GM23338 (cell line): ENCODE measurements at regions not wholly inside any gene's neighbourhood (a gene's known extent, or its start where the extent isn't known, plus 50 kb on each side); places are given as distances from the start of the nearest gene placed in this dataset.

Experiments used
- ATAC-seq: fragments of 200-7000 bp; cut with Tn5 transposase; 3 replicates; pipeline ENCODE4 v1.9.1; 2020
- DNase-seq: peaks from one replicate; pipeline ENCODE4 v3.0.0-alpha.2; 2015; ENCODE audit warnings: low spot score
- H2AFZ ChIP-seq: fragments of 200-600 bp; sonication (generic); 2 replicates; pipeline ENCODE4 v1.8.0; 2016; ENCODE audit warnings: antibody characterized with exemption, mild to moderate bottlenecking, moderate library complexity
- H3F3A ChIP-seq: fragments of 200-600 bp; sonication (generic); replicated peaks from 2 replicates; pipeline ENCODE4 v1.8.0; 2017; ENCODE audit warnings: antibody characterized with exemption, mixed run types, low read depth
- H3K27ac ChIP-seq: fragments of 200-600 bp; sonication (generic); 2 replicates; pipeline ENCODE4 v1.6.1; 2016; ENCODE audit warnings: low read depth
- H3K27me3 ChIP-seq: fragments of 200-600 bp; sonication (generic); 2 replicates; pipeline ENCODE4 v1.8.0; 2016; ENCODE audit warnings: mild to moderate bottlenecking, mixed run types, moderate library complexity; ENCODE audit not compliant: insufficient read depth
- H3K36me3 ChIP-seq: fragments of 200-600 bp; sonication (generic); 2 replicates; pipeline ENCODE4 v1.8.0; 2016; ENCODE audit warnings: mild to moderate bottlenecking; ENCODE audit not compliant: insufficient read depth
- H3K4me1 ChIP-seq: fragments of 200-600 bp; sonication (generic); 2 replicates; pipeline ENCODE4 v1.8.0; 2016; ENCODE audit warnings: mild to moderate bottlenecking, moderate library complexity; ENCODE audit not compliant: insufficient read depth
- H3K4me2 ChIP-seq: fragments of 200-600 bp; sonication (generic); 2 replicates; pipeline ENCODE4 v1.7.1; 2017; ENCODE audit warnings: mixed run types
- H3K4me3 ChIP-seq: fragments of 200-600 bp; sonication (generic); 2 replicates; pipeline ENCODE4 v1.6.1; 2016; ENCODE audit warnings: mixed run types
- H3K79me2 ChIP-seq: fragments of 200-600 bp; sonication (generic); replicated peaks from 2 replicates; pipeline ENCODE4 v1.8.0; 2017; ENCODE audit warnings: mild to moderate bottlenecking; ENCODE audit not compliant: insufficient read depth
- H3K9me2 ChIP-seq: fragments of 200-600 bp; sonication (generic); 2 replicates; pipeline ENCODE4 v1.8.0; 2017; ENCODE audit not compliant: insufficient read depth
- H4K20me1 ChIP-seq: fragments of 200-600 bp; sonication (generic); replicated peaks from 2 replicates; pipeline ENCODE4 v1.8.0; 2017; ENCODE audit warnings: mild to moderate bottlenecking; ENCODE audit not compliant: insufficient read depth
- H3K27ac Mint-ChIP-seq: 2 replicates; pipeline ENCODE4 v1.8.0; 2020; ENCODE audit warnings: inconsistent platforms, mild to moderate bottlenecking, moderate library complexity, mixed read lengths
- H3K27me3 Mint-ChIP-seq: 3 replicates; pipeline ENCODE4 v1.8.0; 2022; ENCODE audit warnings: low read depth, mild to moderate bottlenecking, moderate library complexity, mixed read lengths, inconsistent platforms; ENCODE audit not compliant: insufficient read depth, poor library complexity
- H3K36me3 Mint-ChIP-seq: 3 replicates; pipeline ENCODE4 v1.8.0; 2021; ENCODE audit warnings: low read depth, mild to moderate bottlenecking, inconsistent platforms, moderate library complexity, mixed read lengths
- H3K4me1 Mint-ChIP-seq: 3 replicates; pipeline ENCODE4 v1.8.0; 2020; ENCODE audit warnings: mild to moderate bottlenecking, inconsistent platforms, mixed read lengths
- H3K4me3 Mint-ChIP-seq: 3 replicates; pipeline ENCODE4 v1.8.0; 2021; ENCODE audit warnings: moderate library complexity, mild to moderate bottlenecking, inconsistent platforms, mixed read lengths
- H3K9me3 Mint-ChIP-seq: 3 replicates; pipeline ENCODE4 v1.8.0; 2020; ENCODE audit warnings: moderate library complexity, mild to moderate bottlenecking, inconsistent platforms, mixed read lengths
- CREB1 ChIP-seq: fragments of 250-450 bp; sonication (Bioruptor Pico); IDR thresholded peaks from 2 replicates; pipeline ENCODE4 v1.5.0; 2020; ENCODE audit warnings: low read depth, mild to moderate bottlenecking, moderate library complexity
- EZH2 ChIP-seq: fragments of 200-600 bp; sonication (generic); IDR thresholded peaks from one replicate; pipeline ENCODE4 v1.8.0; 2017; ENCODE audit warnings: antibody characterized with exemption, mild to moderate bottlenecking, low read depth; ENCODE audit not compliant: unreplicated experiment
- EZH2phosphoT487 ChIP-seq: fragments of 200-600 bp; sonication (generic); IDR thresholded peaks from one replicate; pipeline ENCODE4 v1.8.1; 2018; ENCODE audit warnings: antibody characterized with exemption; ENCODE audit not compliant: unreplicated experiment
- JUNB ChIP-seq: IDR thresholded peaks from one replicate; pipeline ENCODE4 v1.6.1; 2016; ENCODE audit warnings: antibody characterized with exemption; ENCODE audit not compliant: unreplicated experiment
- NANOG ChIP-seq: IDR thresholded peaks from 2 replicates; pipeline ENCODE4 v1.6.1; 2016; ENCODE audit warnings: antibody characterized with exemption, borderline replicate concordance
- POLR2AphosphoS5 ChIP-seq: IDR thresholded peaks from 2 replicates; pipeline ENCODE4 v1.6.1; 2016; ENCODE audit warnings: antibody characterized with exemption, low read depth
- STAT1 ChIP-seq: IDR thresholded peaks from one replicate; pipeline ENCODE4 v1.6.1; 2016; ENCODE audit warnings: antibody characterized with exemption; ENCODE audit not compliant: unreplicated experiment
- ZNF114 ChIP-seq: fragments of 250-450 bp; sonication (Bioruptor Pico); IDR thresholded peaks from 2 replicates; pipeline ENCODE4 v1.5.0; 2020; ENCODE audit warnings: mild to moderate bottlenecking, moderate library complexity
- ZNF331 ChIP-seq: fragments of 250-450 bp; sonication (Bioruptor Pico); IDR thresholded peaks from 2 replicates; pipeline ENCODE4 v1.5.0; 2020; ENCODE audit warnings: low read depth, mild to moderate bottlenecking, moderate library complexity
- TF ChIP-seq, protein P1 (sequence below), 2 experiments: fragments of 200-600 bp in 1 of 2; sonication (generic) in 1 of 2; conservative IDR thresholded peaks; 2 replicates each; pipeline versions ENCODE4 v1.5.1 to v1.6.1; 2016 to 2017; ENCODE audit warnings: antibody characterized with exemption in 2 of 2, low read depth in 2 of 2, mild to moderate bottlenecking in 2 of 2, moderate library complexity in 1 of 2
- TF ChIP-seq, protein P2 (sequence below): IDR thresholded peaks from one replicate; pipeline ENCODE4 v1.6.1; 2018; ENCODE audit warnings: antibody characterized with exemption; ENCODE audit not compliant: unreplicated experiment
- TF ChIP-seq, protein P3 (sequence below): fragments of 250-450 bp; sonication (Bioruptor Pico); IDR thresholded peaks from 2 replicates; pipeline ENCODE4 v1.5.0; 2020; ENCODE audit warnings: mild to moderate bottlenecking, moderate library complexity
- TF ChIP-seq, protein P4 (sequence below): IDR thresholded peaks from 2 replicates; pipeline ENCODE4 v1.6.1; 2016; ENCODE audit warnings: antibody characterized with exemption

DNA sequence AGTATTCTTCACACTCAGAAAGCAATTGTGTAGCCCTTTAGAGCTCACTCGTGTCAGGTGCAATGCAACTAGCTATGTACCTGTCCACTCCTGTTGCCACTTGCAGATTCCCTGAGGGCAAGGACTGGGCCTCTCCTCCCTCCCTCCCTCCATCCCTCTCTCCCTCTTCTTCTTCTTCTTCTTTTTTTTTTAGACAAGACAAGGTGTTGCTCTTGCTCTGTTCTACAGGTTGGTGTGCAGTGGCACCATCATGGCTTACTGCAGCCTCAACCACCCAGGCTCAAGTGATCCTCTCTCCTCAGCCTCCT, 119.7 kb downstream of the ACKR3 start:
- no peaks in the 10 kb centered on the region for H3K36me3 ChIP-seq
- Mint-ChIP-seq H3K36me3 (no peaks in the 10 kb centered on the region), H3K27me3 (peaks cover 13% of the 10 kb centered on the region), H3K4me3 (no peak overlapping the region), H3K27ac (no peak overlapping the region), H3K4me1 (peaks cover 34% of the 10 kb centered on the region), H3K9me3 (no peaks in the 10 kb centered on the region)
- H4K20me1 ChIP-seq, result no peaks in the 10 kb centered on the region
- H3K9me2 ChIP-seq, result no peaks in the 10 kb centered on the region
- no peak overlapping the region for H3K4me3 ChIP-seq
- TF ChIP-seq POLR2AphosphoS5, result no peak
- TF ChIP-seq ZNF331 (CRISPR knock-in tag), result no peak
- TF ChIP-seq, protein P1, sequence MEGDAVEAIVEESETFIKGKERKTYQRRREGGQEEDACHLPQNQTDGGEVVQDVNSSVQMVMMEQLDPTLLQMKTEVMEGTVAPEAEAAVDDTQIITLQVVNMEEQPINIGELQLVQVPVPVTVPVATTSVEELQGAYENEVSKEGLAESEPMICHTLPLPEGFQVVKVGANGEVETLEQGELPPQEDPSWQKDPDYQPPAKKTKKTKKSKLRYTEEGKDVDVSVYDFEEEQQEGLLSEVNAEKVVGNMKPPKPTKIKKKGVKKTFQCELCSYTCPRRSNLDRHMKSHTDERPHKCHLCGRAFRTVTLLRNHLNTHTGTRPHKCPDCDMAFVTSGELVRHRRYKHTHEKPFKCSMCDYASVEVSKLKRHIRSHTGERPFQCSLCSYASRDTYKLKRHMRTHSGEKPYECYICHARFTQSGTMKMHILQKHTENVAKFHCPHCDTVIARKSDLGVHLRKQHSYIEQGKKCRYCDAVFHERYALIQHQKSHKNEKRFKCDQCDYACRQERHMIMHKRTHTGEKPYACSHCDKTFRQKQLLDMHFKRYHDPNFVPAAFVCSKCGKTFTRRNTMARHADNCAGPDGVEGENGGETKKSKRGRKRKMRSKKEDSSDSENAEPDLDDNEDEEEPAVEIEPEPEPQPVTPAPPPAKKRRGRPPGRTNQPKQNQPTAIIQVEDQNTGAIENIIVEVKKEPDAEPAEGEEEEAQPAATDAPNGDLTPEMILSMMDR (conservative IDR thresholded peaks at IDR 0.05; ENCODE audit: low read depth in 2 of 2), result no peak
- no peak for TF ChIP-seq STAT1
- TF ChIP-seq, protein P2, sequence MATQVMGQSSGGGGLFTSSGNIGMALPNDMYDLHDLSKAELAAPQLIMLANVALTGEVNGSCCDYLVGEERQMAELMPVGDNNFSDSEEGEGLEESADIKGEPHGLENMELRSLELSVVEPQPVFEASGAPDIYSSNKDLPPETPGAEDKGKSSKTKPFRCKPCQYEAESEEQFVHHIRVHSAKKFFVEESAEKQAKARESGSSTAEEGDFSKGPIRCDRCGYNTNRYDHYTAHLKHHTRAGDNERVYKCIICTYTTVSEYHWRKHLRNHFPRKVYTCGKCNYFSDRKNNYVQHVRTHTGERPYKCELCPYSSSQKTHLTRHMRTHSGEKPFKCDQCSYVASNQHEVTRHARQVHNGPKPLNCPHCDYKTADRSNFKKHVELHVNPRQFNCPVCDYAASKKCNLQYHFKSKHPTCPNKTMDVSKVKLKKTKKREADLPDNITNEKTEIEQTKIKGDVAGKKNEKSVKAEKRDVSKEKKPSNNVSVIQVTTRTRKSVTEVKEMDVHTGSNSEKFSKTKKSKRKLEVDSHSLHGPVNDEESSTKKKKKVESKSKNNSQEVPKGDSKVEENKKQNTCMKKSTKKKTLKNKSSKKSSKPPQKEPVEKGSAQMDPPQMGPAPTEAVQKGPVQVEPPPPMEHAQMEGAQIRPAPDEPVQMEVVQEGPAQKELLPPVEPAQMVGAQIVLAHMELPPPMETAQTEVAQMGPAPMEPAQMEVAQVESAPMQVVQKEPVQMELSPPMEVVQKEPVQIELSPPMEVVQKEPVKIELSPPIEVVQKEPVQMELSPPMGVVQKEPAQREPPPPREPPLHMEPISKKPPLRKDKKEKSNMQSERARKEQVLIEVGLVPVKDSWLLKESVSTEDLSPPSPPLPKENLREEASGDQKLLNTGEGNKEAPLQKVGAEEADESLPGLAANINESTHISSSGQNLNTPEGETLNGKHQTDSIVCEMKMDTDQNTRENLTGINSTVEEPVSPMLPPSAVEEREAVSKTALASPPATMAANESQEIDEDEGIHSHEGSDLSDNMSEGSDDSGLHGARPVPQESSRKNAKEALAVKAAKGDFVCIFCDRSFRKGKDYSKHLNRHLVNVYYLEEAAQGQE, result no peak
- TF ChIP-seq NANOG, result no peak
- no peak for TF ChIP-seq CREB1 (CRISPR knock-in tag)
- TF ChIP-seq, protein P3, sequence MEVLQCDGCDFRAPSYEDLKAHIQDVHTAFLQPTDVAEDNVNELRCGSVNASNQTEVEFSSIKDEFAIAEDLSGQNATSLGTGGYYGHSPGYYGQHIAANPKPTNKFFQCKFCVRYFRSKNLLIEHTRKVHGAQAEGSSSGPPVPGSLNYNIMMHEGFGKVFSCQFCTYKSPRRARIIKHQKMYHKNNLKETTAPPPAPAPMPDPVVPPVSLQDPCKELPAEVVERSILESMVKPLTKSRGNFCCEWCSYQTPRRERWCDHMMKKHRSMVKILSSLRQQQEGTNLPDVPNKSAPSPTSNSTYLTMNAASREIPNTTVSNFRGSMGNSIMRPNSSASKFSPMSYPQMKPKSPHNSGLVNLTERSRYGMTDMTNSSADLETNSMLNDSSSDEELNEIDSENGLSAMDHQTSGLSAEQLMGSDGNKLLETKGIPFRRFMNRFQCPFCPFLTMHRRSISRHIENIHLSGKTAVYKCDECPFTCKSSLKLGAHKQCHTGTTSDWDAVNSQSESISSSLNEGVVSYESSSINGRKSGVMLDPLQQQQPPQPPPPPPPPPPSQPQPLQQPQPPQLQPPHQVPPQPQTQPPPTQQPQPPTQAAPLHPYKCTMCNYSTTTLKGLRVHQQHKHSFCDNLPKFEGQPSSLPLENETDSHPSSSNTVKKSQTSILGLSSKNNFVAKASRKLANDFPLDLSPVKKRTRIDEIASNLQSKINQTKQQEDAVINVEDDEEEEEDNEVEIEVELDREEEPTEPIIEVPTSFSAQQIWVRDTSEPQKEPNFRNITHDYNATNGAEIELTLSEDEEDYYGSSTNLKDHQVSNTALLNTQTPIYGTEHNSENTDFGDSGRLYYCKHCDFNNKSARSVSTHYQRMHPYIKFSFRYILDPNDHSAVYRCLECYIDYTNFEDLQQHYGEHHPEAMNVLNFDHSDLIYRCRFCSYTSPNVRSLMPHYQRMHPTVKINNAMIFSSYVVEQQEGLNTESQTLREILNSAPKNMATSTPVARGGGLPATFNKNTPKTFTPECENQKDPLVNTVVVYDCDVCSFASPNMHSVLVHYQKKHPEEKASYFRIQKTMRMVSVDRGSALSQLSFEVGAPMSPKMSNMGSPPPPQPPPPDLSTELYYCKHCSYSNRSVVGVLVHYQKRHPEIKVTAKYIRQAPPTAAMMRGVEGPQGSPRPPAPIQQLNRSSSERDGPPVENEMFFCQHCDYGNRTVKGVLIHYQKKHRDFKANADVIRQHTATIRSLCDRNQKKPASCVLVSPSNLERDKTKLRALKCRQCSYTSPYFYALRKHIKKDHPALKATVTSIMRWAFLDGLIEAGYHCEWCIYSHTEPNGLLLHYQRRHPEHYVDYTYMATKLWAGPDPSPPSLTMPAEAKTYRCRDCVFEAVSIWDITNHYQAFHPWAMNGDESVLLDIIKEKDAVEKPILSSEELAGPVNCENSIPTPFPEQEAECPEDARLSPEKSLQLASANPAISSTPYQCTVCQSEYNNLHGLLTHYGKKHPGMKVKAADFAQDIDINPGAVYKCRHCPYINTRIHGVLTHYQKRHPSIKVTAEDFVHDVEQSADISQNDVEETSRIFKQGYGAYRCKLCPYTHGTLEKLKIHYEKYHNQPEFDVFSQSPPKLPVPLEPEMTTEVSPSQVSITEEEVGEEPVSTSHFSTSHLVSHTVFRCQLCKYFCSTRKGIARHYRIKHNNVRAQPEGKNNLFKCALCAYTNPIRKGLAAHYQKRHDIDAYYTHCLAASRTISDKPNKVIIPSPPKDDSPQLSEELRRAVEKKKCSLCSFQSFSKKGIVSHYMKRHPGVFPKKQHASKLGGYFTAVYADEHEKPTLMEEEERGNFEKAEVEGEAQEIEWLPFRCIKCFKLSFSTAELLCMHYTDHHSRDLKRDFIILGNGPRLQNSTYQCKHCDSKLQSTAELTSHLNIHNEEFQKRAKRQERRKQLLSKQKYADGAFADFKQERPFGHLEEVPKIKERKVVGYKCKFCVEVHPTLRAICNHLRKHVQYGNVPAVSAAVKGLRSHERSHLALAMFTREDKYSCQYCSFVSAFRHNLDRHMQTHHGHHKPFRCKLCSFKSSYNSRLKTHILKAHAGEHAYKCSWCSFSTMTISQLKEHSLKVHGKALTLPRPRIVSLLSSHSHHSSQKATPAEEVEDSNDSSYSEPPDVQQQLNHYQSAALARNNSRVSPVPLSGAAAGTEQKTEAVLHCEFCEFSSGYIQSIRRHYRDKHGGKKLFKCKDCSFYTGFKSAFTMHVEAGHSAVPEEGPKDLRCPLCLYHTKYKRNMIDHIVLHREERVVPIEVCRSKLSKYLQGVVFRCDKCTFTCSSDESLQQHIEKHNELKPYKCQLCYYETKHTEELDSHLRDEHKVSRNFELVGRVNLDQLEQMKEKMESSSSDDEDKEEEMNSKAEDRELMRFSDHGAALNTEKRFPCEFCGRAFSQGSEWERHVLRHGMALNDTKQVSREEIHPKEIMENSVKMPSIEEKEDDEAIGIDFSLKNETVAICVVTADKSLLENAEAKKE (CRISPR knock-in tag), result no peak
- TF ChIP-seq EZH2phosphoT487, result no peak
- no peak for TF ChIP-seq EZH2
- no peak for TF ChIP-seq JUNB
- TF ChIP-seq ZNF114 (CRISPR knock-in tag), result no peak
- TF ChIP-seq, protein P4, sequence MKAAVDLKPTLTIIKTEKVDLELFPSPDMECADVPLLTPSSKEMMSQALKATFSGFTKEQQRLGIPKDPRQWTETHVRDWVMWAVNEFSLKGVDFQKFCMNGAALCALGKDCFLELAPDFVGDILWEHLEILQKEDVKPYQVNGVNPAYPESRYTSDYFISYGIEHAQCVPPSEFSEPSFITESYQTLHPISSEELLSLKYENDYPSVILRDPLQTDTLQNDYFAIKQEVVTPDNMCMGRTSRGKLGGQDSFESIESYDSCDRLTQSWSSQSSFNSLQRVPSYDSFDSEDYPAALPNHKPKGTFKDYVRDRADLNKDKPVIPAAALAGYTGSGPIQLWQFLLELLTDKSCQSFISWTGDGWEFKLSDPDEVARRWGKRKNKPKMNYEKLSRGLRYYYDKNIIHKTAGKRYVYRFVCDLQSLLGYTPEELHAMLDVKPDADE, result no peak
- H3K27ac ChIP-seq, result no peak overlapping the region
- no peaks in the 10 kb centered on the region for H3F3A ChIP-seq
- no peak for DNase-seq
- H2AFZ ChIP-seq, result 0 out of 2 replicates have a peak overlapping the region, but pooled peaks have one; percentile 76
- H3K27me3 ChIP-seq, result no peaks in the 10 kb centered on the region
- H3K79me2 ChIP-seq, result no peaks in the 10 kb centered on the region
- H3K4me1 ChIP-seq, result peaks cover 7% of the 10 kb centered on the region; the same call in 1 of the 2 replicates
- H3K4me2 ChIP-seq, result no peak overlapping the region
- no peak for ATAC-seq
